Gastroesophageal sphincter (tissue), 2 donors: ENCODE measurements at regions not wholly inside any gene's neighbourhood (a gene's known extent, or its start where the extent isn't known, plus 50 kb on each side); places are given as distances from the start of the nearest gene placed in this dataset.

ENCODE experiments used
- POLR2A ChIP-seq, 2 donors: fragments of 450-650 bp; IDR thresholded peaks; one replicate each; pipeline ENCODE4 v1.6.1; 2017; ENCODE audit warnings: antibody characterized with exemption in 2 of 2, mild to moderate bottlenecking in 2 of 2, moderate library complexity in 1 of 2
- POLR2AphosphoS5 ChIP-seq: sonication (generic); formaldehyde crosslinking; IDR thresholded peaks from one replicate; pipeline ENCODE4 v1.6.1; 2017; ENCODE audit warnings: antibody characterized with exemption

GRCh38 chr2:67896476-67896875, 166.3 kb downstream of the C1D start:
- no peak for TF ChIP-seq POLR2A (IDR thresholded peaks at IDR 0.05)
- TF ChIP-seq POLR2AphosphoS5: no peak
